ENCODE measurements at regions not wholly inside any gene's neighbourhood (a gene's known extent, or its start where the extent isn't known, plus 50 kb on each side); places are given as distances from the start of the nearest gene placed in this dataset.

GRCh38 chr3:107959550-107960154, 131.2 kb downstream of the CD47 start:
- no peak overlapping the region for H3K27ac ChIP-seq
- TF ChIP-seq CTCF (conservative IDR thresholded peaks at IDR 0.05) (no peak), ZFX (IDR thresholded peaks at IDR 0.05) (no peak)

GRCh38 chr3:107958146-107958545, 132.7 kb downstream of the CD47 start:
- H3K27ac ChIP-seq: no peak overlapping the region
- TF ChIP-seq ZFX (IDR thresholded peaks at IDR 0.05): no peak
- no peak for TF ChIP-seq CTCF (conservative IDR thresholded peaks at IDR 0.05)

- peak overlapping the region; percentile 30 for H3K27ac ChIP-seq
- TF ChIP-seq CTCF (conservative IDR thresholded peaks at IDR 0.05) (no peak), ZFX (IDR thresholded peaks at IDR 0.05) (no peak)
Observed at GRCh38 chr3:107956991-107957900, 133.6 kb downstream of the CD47 start.

- H3K27ac ChIP-seq: no peak overlapping the region
- TF ChIP-seq CTCF (conservative IDR thresholded peaks at IDR 0.05) (no peak), ZFX (IDR thresholded peaks at IDR 0.05) (no peak)
Observed at GRCh38 chr3:107954845-107955244, 136.0 kb downstream of the CD47 start.

- TF ChIP-seq CTCF (conservative IDR thresholded peaks at IDR 0.05): no peak
- H3K27ac ChIP-seq: no peak overlapping the region
Observed at GRCh38 chr3:107953722-107954121, 137.1 kb downstream of the CD47 start.

- no peak overlapping the region for H3K27ac ChIP-seq
- TF ChIP-seq ZFX (IDR thresholded peaks at IDR 0.05) (no peak), CTCF (conservative IDR thresholded peaks at IDR 0.05) (no peak)
Observed at GRCh38 chr3:107951126-107951525, 139.7 kb downstream of the CD47 start.

- TF ChIP-seq ZFX (IDR thresholded peaks at IDR 0.05) (no peak), CTCF (conservative IDR thresholded peaks at IDR 0.05) (no peak)
- no peak overlapping the region for H3K27ac ChIP-seq
Observed at GRCh38 chr3:107950417-107950816, 140.4 kb downstream of the CD47 start.
